ENCODE measurements at regions not wholly inside any gene's neighbourhood (a gene's known extent, or its start where the extent isn't known, plus 50 kb on each side); places are given as distances from the start of the nearest gene placed in this dataset.
"Not testable (repeated sequence)": the region's sequence is repeated elsewhere in the genome, so short reads cannot be mapped to it uniquely, and the experiment has no call there.

GRCh38 chr2:61774351-61774750, 79.5 kb downstream of the FAM161A start:
- DNase-seq (ENCODE audit: low spot score) = no peak

- no peak for DNase-seq (ENCODE audit: low spot score)
Observed at GRCh38 chr2:61771904-61772845, 81.7 kb downstream of the FAM161A start.

- no peak for DNase-seq (ENCODE audit: low spot score)
Observed at GRCh38 chr2:61770746-61771145, 83.1 kb downstream of the FAM161A start.

- DNase-seq (ENCODE audit: low spot score) = no peak
Observed at GRCh38 chr2:61770298-61770697, 83.6 kb downstream of the FAM161A start.

GRCh38 chr2:61769093-61769675, 84.7 kb downstream of the FAM161A start:
- no peak for DNase-seq (ENCODE audit: low spot score)

- DNase-seq (ENCODE audit: low spot score) = peak; percentile 85
Observed at GRCh38 chr2:61764035-61764800, 89.6 kb downstream of the FAM161A start.

GRCh38 chr2:61763605-61764034, 90.2 kb downstream of the FAM161A start:
- DNase-seq (ENCODE audit: low spot score) = no peak

GRCh38 chr2:61762292-61762691, 91.6 kb downstream of the FAM161A start:
- DNase-seq (ENCODE audit: low spot score) = no peak

- DNase-seq (ENCODE audit: low spot score) = no peak
Observed at GRCh38 chr2:61759718-61760117, 94.1 kb downstream of the FAM161A start.

GRCh38 chr2:61759005-61759404, 94.9 kb downstream of the FAM161A start:
- DNase-seq (ENCODE audit: low spot score) = no peak

- DNase-seq (ENCODE audit: low spot score) = no peak
Observed at GRCh38 chr2:61758159-61758558, 95.7 kb downstream of the FAM161A start.

- no peak for DNase-seq (ENCODE audit: low spot score)
Observed at GRCh38 chr2:61753512-61753911, 100.3 kb downstream of the FAM161A start.

- no peak for DNase-seq (ENCODE audit: low spot score)
Observed at GRCh38 chr2:61750624-61751023, 103.2 kb downstream of the FAM161A start.

- no peak for DNase-seq (ENCODE audit: low spot score)
Observed at GRCh38 chr2:61742955-61743354, 110.9 kb downstream of the FAM161A start.

GRCh38 chr2:61737841-61738240, 116.0 kb downstream of the FAM161A start:
- DNase-seq (ENCODE audit: low spot score) = no peak

GRCh38 chr2:61736953-61737352, 116.9 kb downstream of the FAM161A start:
- DNase-seq (ENCODE audit: low spot score) = no peak

GRCh38 chr2:61733563-61733962, 120.3 kb downstream of the FAM161A start:
- no peak for DNase-seq (ENCODE audit: low spot score)

GRCh38 chr2:61732787-61733186, 121.1 kb downstream of the FAM161A start:
- DNase-seq (ENCODE audit: low spot score) = no peak

- no peak for DNase-seq (ENCODE audit: low spot score)
Observed at GRCh38 chr2:61727746-61728145, 126.1 kb downstream of the FAM161A start.

- no peak for DNase-seq (ENCODE audit: low spot score)
Observed at GRCh38 chr2:61726456-61727209, 127.2 kb downstream of the FAM161A start.

- DNase-seq (ENCODE audit: low spot score) = not testable (repeated sequence)
Observed at GRCh38 chr2:61723364-61723763, 130.5 kb downstream of the FAM161A start.

GRCh38 chr2:61722800-61723199, 131.1 kb downstream of the FAM161A start:
- DNase-seq (ENCODE audit: low spot score) = no peak
